ENCODE measurements at regions not wholly inside any gene's neighbourhood (a gene's known extent, or its start where the extent isn't known, plus 50 kb on each side); places are given as distances from the start of the nearest gene placed in this dataset.

DNA sequence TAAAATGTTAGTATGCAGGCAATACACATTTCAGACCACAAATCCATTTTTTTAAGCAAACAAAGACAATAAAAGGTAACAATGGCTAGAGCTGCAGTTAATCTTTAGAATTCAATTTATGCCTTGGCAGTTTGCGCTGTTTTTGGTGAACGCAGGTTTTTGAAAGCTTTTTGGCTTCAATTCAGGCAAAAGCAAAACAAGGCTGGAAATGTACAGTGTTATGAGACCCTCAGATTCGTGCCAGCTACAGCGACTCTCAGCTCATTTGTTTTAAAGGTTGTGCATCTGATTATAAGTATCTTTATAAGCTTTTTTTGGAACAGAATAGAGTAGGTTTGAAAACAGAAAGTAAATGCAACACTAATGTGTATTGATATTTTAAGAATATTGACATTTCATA lies 63.6 kb upstream of the SOX1 start:
- H3K79me1 ChIP-seq (ENCODE audit: low read depth, low read length): no peaks in the 10 kb centered on the region
- H3K23me2 ChIP-seq (ENCODE audit: low read depth, low read length): peaks cover 4% of the 10 kb centered on the region; the same call in 1 of the 2 replicates
- H3K9me3 ChIP-seq (ENCODE audit: insufficient read depth in 2 of 2, low read depth in 1 of 2, low read length in 1 of 2): peaks cover 4 to 5% of the 10 kb centered on the region in 2 experiments; a peak in 2 of 4 replicates
- H2BK15ac ChIP-seq (ENCODE audit: low read length): no peak overlapping the region
- H3K4me1 ChIP-seq (replicated peaks in 1 of 4; ENCODE audit: control insufficient read depth in 3 of 4, insufficient read depth in 4 of 4, low read length in 3 of 4): no peaks in the 10 kb centered on the region
- H4K5ac ChIP-seq (ENCODE audit: insufficient read length, low read depth, low read length): no peak overlapping the region
- H2AFZ ChIP-seq (ENCODE audit: low read length): no peak overlapping the region
- H3K23ac ChIP-seq (ENCODE audit: insufficient read length): no peak overlapping the region
- peaks cover 0 to 1% of the 10 kb centered on the region in 2 experiments for H4K20me1 ChIP-seq (replicated peaks in 1 of 2; ENCODE audit: control insufficient read depth in 1 of 2, insufficient read depth in 2 of 2, low read length in 2 of 2)
- 90% methylated on average over 4 of the region's 4 CpGs; no CpG with 5 or more reads in 1 of the 2 experiments for WGBS, 2 experiments (ENCODE audit: extremely low coverage in 1 of 2, insufficient coverage in 1 of 2, insufficient read length in 1 of 2, insufficient replicate concordance in 2 of 2, low coverage in 1 of 2, low lambda C conversion rate in 2 of 2, missing lambda C conversion rate in 1 of 2)
- ChIA-PET POLR2A (ENCODE audit: partially characterized antibody) (no interaction called here), CTCF (ENCODE audit: partially characterized antibody) (interaction anchor here (0.9 to 1.6 kb wide), 2 partner anchors 28 to 441 kb away, joined by 3 read pairs; no protein-coding TSS in a partner anchor)
- H4K91ac ChIP-seq (replicated peaks; ENCODE audit: insufficient read length, low read length): no peak overlapping the region
- no peak overlapping the region for H2BK120ac ChIP-seq (replicated peaks; ENCODE audit: low read depth, low read length)
- H4K8ac ChIP-seq (ENCODE audit: extremely low read depth, insufficient read depth, low read length): no peak overlapping the region
- no peak overlapping the region for H2BK12ac ChIP-seq (ENCODE audit: low read depth, low read length)
- H3K27ac ChIP-seq (ENCODE audit: low read depth, low read length): no peak overlapping the region
- H3K9ac ChIP-seq (replicated peaks in 1 of 4; ENCODE audit: extremely low read depth in 1 of 4, low read depth in 3 of 4, low read length in 3 of 4): no peak overlapping the region
- H3K36me3 ChIP-seq (ENCODE audit: control insufficient read depth in 2 of 4, insufficient read depth in 4 of 4, low read length in 3 of 4): no peaks in the 10 kb centered on the region
- H3K79me2 ChIP-seq (ENCODE audit: control insufficient read depth in 1 of 2, insufficient read depth in 2 of 2, low read length in 2 of 2): no peaks in the 10 kb centered on the region
- no peak overlapping the region for H2BK20ac ChIP-seq (ENCODE audit: low read length)
- H3K14ac ChIP-seq (ENCODE audit: insufficient read length): no peak overlapping the region
- no peak overlapping the region for H3K4me2 ChIP-seq (ENCODE audit: insufficient read depth in 1 of 2, low read depth in 2 of 2, low read length in 2 of 2)
- H3K27me3 ChIP-seq (replicated peaks in 1 of 4; ENCODE audit: control insufficient read depth in 3 of 4, extremely low read depth in 1 of 4, insufficient read depth in 3 of 4, low read length in 3 of 4): peaks cover 13 to 42% (median 36%) of the 10 kb centered on the region in 4 experiments
- no peak overlapping the region for H3K18ac ChIP-seq (ENCODE audit: extremely low read depth, low read length)
- FAIRE-seq: no peak
- no peak overlapping the region for H3K56ac ChIP-seq (replicated peaks; ENCODE audit: insufficient read length, low read depth, low read length)
- no peak for DNase-seq (ENCODE audit: low read depth in 1 of 2, low spot score in 2 of 2)
- no peak overlapping the region for H3K4ac ChIP-seq (replicated peaks; ENCODE audit: insufficient read length, low read depth, low read length)
- no peak overlapping the region for H2AK5ac ChIP-seq (ENCODE audit: low read depth, low read length)
- H2BK5ac ChIP-seq (ENCODE audit: low read depth, low read length): no peak overlapping the region
- no peak overlapping the region for H3K4me3 ChIP-seq (ENCODE audit: extremely low read depth in 1 of 4, insufficient read depth in 2 of 4, low read depth in 3 of 4, low read length in 4 of 4)
- no peak for TF ChIP-seq PHF8 (conservative IDR thresholded peaks at IDR 0.05; ENCODE audit: low read depth, low read length)
- no peak for TF ChIP-seq RBBP5 (IDR thresholded peaks at IDR 0.05; ENCODE audit: borderline replicate concordance, low read depth, low read length)
- no peak for TF ChIP-seq EGR1 (IDR thresholded peaks at IDR 0.05; ENCODE audit: borderline replicate concordance, low read depth, low read length)
- TF ChIP-seq, protein P1, sequence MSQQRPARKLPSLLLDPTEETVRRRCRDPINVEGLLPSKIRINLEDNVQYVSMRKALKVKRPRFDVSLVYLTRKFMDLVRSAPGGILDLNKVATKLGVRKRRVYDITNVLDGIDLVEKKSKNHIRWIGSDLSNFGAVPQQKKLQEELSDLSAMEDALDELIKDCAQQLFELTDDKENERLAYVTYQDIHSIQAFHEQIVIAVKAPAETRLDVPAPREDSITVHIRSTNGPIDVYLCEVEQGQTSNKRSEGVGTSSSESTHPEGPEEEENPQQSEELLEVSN (IDR thresholded peaks at IDR 0.05): no peak
- TF ChIP-seq TAF1 (IDR thresholded peaks at IDR 0.05; ENCODE audit: low read depth, low read length): no peak
- TF ChIP-seq GTF2F1 (IDR thresholded peaks at IDR 0.05; ENCODE audit: borderline replicate concordance, low read depth, low read length): no peak
- TF ChIP-seq SIN3A (conservative IDR thresholded peaks at IDR 0.05 in 1 of 2, IDR thresholded peaks at IDR 0.05 in 1 of 2; ENCODE audit: low read depth in 1 of 2, low read length in 2 of 2): no peak
- TF ChIP-seq EP300 (IDR thresholded peaks at IDR 0.05; ENCODE audit: borderline replicate concordance in 1 of 2, low read depth in 2 of 2, low read length in 2 of 2): no peak
- no peak for TF ChIP-seq SUZ12 (IDR thresholded peaks at IDR 0.05; ENCODE audit: low read length)
- TF ChIP-seq SAP30 (IDR thresholded peaks at IDR 0.05; ENCODE audit: insufficient read depth, insufficient replicate concordance, low read length): no peak
- no peak for TF ChIP-seq MAFK (IDR thresholded peaks at IDR 0.05; ENCODE audit: low read depth, low read length)
- TF ChIP-seq BCL11A (IDR thresholded peaks at IDR 0.05; ENCODE audit: low read depth in 2 of 2, low read length in 2 of 2): no peak
